ENCODE measurements at regions not wholly inside any gene's neighbourhood (a gene's known extent, or its start where the extent isn't known, plus 50 kb on each side); places are given as distances from the start of the nearest gene placed in this dataset.

DNA sequence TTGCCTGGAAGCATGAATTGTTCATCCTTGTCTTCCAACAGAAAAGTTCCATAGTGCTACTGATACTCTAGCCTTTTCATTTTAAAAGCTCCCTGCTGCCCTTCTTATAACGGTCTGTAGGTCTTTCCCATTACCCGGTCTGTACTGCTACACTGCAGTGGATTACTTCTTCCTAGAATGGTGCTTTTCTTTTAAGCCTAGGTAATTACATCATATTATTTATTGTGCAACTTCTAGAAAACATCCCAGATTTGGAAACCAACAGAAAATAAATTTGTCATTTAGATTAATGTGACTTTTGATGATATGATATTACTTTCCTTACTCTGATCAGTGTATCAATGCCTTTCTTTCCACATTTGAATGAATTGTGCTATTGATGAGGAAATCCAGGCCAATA lies 199.4 kb downstream of the TANC2 start:
- H3K9me3 ChIP-seq (ENCODE audit: low read length) = no peaks in the 10 kb centered on the region
- H3K9ac ChIP-seq (ENCODE audit: low read length) = no peak overlapping the region
- TF ChIP-seq EP300 (conservative IDR thresholded peaks at IDR 0.05; ENCODE audit: poor library complexity, severe bottlenecking) (no peak), EZH2 (IDR thresholded peaks at IDR 0.05; ENCODE audit: borderline replicate concordance, insufficient read depth, low read length, poor library complexity, severe bottlenecking) (no peak), MXI1 (conservative IDR thresholded peaks at IDR 0.05; ENCODE audit: poor library complexity, severe bottlenecking) (no peak), TAF1 (IDR thresholded peaks at IDR 0.05; ENCODE audit: low read depth) (no peak), SMC3 (conservative IDR thresholded peaks at IDR 0.05; ENCODE audit: poor library complexity) (no peak), RAD21 (conservative IDR thresholded peaks at IDR 0.05) (no peak), POLR2AphosphoS5 (IDR thresholded peaks at IDR 0.05) (no peak)
- TF ChIP-seq, protein P1, sequence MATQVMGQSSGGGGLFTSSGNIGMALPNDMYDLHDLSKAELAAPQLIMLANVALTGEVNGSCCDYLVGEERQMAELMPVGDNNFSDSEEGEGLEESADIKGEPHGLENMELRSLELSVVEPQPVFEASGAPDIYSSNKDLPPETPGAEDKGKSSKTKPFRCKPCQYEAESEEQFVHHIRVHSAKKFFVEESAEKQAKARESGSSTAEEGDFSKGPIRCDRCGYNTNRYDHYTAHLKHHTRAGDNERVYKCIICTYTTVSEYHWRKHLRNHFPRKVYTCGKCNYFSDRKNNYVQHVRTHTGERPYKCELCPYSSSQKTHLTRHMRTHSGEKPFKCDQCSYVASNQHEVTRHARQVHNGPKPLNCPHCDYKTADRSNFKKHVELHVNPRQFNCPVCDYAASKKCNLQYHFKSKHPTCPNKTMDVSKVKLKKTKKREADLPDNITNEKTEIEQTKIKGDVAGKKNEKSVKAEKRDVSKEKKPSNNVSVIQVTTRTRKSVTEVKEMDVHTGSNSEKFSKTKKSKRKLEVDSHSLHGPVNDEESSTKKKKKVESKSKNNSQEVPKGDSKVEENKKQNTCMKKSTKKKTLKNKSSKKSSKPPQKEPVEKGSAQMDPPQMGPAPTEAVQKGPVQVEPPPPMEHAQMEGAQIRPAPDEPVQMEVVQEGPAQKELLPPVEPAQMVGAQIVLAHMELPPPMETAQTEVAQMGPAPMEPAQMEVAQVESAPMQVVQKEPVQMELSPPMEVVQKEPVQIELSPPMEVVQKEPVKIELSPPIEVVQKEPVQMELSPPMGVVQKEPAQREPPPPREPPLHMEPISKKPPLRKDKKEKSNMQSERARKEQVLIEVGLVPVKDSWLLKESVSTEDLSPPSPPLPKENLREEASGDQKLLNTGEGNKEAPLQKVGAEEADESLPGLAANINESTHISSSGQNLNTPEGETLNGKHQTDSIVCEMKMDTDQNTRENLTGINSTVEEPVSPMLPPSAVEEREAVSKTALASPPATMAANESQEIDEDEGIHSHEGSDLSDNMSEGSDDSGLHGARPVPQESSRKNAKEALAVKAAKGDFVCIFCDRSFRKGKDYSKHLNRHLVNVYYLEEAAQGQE (IDR thresholded peaks at IDR 0.05; ENCODE audit: borderline replicate concordance) = no peak
- TF ChIP-seq, protein P2, sequence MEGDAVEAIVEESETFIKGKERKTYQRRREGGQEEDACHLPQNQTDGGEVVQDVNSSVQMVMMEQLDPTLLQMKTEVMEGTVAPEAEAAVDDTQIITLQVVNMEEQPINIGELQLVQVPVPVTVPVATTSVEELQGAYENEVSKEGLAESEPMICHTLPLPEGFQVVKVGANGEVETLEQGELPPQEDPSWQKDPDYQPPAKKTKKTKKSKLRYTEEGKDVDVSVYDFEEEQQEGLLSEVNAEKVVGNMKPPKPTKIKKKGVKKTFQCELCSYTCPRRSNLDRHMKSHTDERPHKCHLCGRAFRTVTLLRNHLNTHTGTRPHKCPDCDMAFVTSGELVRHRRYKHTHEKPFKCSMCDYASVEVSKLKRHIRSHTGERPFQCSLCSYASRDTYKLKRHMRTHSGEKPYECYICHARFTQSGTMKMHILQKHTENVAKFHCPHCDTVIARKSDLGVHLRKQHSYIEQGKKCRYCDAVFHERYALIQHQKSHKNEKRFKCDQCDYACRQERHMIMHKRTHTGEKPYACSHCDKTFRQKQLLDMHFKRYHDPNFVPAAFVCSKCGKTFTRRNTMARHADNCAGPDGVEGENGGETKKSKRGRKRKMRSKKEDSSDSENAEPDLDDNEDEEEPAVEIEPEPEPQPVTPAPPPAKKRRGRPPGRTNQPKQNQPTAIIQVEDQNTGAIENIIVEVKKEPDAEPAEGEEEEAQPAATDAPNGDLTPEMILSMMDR (IDR thresholded peaks at IDR 0.05; ENCODE audit: poor library complexity, severe bottlenecking) = no peak
- peaks cover 15% of the 10 kb centered on the region for H3K79me2 ChIP-seq (replicated peaks; ENCODE audit: insufficient read depth, low read length)
- no peak overlapping the region for H3K27ac ChIP-seq (ENCODE audit: low read length)
- no peaks in the 10 kb centered on the region for H4K20me1 ChIP-seq (ENCODE audit: insufficient read depth)
- no peak overlapping the region for H2AFZ ChIP-seq (ENCODE audit: low read depth, low read length)
- H3K36me3 ChIP-seq (ENCODE audit: insufficient read depth, low read length) = no peaks in the 10 kb centered on the region
- no peak overlapping the region for H3K4me2 ChIP-seq (ENCODE audit: low read length)
- H3K27me3 ChIP-seq (ENCODE audit: insufficient read depth, low read depth, low read length) = no peaks in the 10 kb centered on the region
- H3K9me2 ChIP-seq (ENCODE audit: insufficient read depth, low read length) = no peaks in the 10 kb centered on the region
- no peak overlapping the region for H3K4me3 ChIP-seq (ENCODE audit: low read length)
- no peaks in the 10 kb centered on the region for H3F3A ChIP-seq (ENCODE audit: insufficient read depth, low read length, poor library complexity, severe bottlenecking)

DNA sequence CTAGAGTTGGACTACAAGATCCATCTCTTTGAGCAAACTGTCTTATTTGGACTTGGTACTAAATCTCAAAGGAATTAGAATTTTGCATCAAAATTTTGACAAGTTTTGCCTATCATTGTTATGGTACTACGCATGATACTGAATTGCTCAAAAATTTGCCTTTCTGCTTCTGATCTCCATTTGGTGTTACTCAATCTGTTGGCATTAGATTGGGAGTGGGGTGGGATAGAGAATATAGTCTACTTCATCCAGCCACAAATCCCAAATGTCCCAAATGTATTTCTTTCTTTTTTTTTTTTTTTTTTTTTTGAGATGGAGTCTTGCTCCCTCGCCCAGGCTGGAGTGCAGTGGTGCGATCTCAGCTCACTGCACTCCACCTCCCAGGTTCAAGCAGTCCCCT lies 204.8 kb downstream of the TANC2 start:
- Histone ChIP-seq H3K36me3 (ENCODE audit: insufficient read depth, low read length) (no peaks in the 10 kb centered on the region), H3K9me3 (ENCODE audit: low read length) (no peaks in the 10 kb centered on the region), H3K4me3 (ENCODE audit: low read length) (no peak overlapping the region), H3K27ac (ENCODE audit: low read length) (no peak overlapping the region), H3K9ac (ENCODE audit: low read length) (no peak overlapping the region), H3K27me3 (ENCODE audit: insufficient read depth, low read depth, low read length) (no peaks in the 10 kb centered on the region), H3F3A (ENCODE audit: insufficient read depth, low read length, poor library complexity, severe bottlenecking) (no peaks in the 10 kb centered on the region), H3K4me2 (ENCODE audit: low read length) (no peak overlapping the region), H2AFZ (ENCODE audit: low read depth, low read length) (no peak overlapping the region), H3K79me2 (replicated peaks; ENCODE audit: insufficient read depth, low read length) (peaks cover 11% of the 10 kb centered on the region), H4K20me1 (ENCODE audit: insufficient read depth) (no peaks in the 10 kb centered on the region), H3K9me2 (ENCODE audit: insufficient read depth, low read length) (no peaks in the 10 kb centered on the region)
- TF ChIP-seq, protein P2 (IDR thresholded peaks at IDR 0.05; ENCODE audit: poor library complexity, severe bottlenecking) = no peak
- TF ChIP-seq TAF1 (IDR thresholded peaks at IDR 0.05; ENCODE audit: low read depth) = no peak
- no peak for TF ChIP-seq MXI1 (conservative IDR thresholded peaks at IDR 0.05; ENCODE audit: poor library complexity, severe bottlenecking)
- TF ChIP-seq EZH2 (IDR thresholded peaks at IDR 0.05; ENCODE audit: borderline replicate concordance, insufficient read depth, low read length, poor library complexity, severe bottlenecking) = no peak
- TF ChIP-seq EP300 (conservative IDR thresholded peaks at IDR 0.05; ENCODE audit: poor library complexity, severe bottlenecking) = no peak
- TF ChIP-seq RAD21 (conservative IDR thresholded peaks at IDR 0.05) = no peak
- no peak for TF ChIP-seq POLR2AphosphoS5 (IDR thresholded peaks at IDR 0.05)
- no peak for TF ChIP-seq SMC3 (conservative IDR thresholded peaks at IDR 0.05; ENCODE audit: poor library complexity)
- TF ChIP-seq, protein P1 (IDR thresholded peaks at IDR 0.05; ENCODE audit: borderline replicate concordance) = no peak
